Keratinocyte (primary cell): ENCODE measurements at regions not wholly inside any gene's neighbourhood (a gene's known extent, or its start where the extent isn't known, plus 50 kb on each side); places are given as distances from the start of the nearest gene placed in this dataset.

ENCODE experiments used
- CTCF ChIP-seq, 3 experiments: IDR thresholded peaks in 1 of 3; conservative IDR thresholded peaks in 1 of 3; optimal IDR thresholded peaks in 1 of 3; 2 replicates in 2 of 3; 3 replicates in 1 of 3; pipeline versions ENCODE3 to v1.5.1; 2011; ENCODE audit warnings: low read length in 3 of 3, mild to moderate bottlenecking in 3 of 3, moderate library complexity in 2 of 3, control low read depth in 1 of 3, inconsistent platforms in 1 of 3; ENCODE audit not compliant: insufficient read depth in 2 of 3; ENCODE audit errors: extremely low read depth in 1 of 3
- EZH2 ChIP-seq: IDR thresholded peaks from one replicate; pipeline ENCODE4 v1.6.1; 2012; ENCODE audit warnings: inconsistent platforms, mild to moderate bottlenecking, low read length, moderate library complexity

DNA sequence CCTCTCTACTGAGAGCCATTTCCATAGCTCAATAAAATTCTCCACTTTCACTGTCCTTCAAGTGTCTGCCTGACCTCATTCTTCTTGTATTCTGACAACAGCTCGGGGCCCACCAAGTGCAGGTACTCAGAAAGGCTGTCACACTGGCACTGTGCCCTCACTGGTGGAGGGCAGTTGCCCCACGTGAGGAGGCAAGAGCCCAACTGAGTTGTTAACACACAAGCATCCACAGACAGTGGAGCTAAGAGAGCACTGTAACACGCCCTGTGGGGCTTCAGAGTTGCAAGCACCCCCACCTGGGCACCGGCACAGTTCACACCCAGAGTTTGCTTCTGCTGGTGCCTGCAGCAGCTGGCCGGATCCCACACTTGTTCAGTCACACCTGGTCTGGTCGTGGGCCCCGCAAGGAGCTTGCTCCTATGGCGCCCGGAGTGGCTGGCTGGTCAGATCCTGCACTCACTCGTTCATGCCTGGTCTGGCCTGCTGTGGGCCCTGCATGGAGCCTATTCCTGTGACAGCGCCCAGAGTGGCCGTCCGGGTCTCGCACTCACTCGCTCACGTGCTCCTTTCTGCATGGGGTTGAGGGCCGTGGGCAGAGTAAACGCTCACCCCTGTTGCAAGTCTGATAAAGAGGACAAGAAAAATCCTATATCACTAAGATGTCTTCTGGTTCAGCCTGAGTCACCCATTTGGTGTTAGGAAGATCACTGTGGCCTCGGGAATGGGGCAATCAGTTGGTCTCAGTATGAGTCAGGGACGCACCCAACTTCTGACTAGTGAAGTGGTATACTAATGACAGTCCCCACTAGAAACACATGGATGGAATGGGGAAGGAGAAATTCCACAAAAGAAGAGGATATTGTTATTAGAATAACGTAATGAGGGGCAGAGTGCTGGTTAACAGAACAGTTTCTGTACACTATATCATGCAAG lies 87.0 kb upstream of the CCNH start:
- TF ChIP-seq CTCF (optimal IDR thresholded peaks at IDR 0.05 in 1 of 3, IDR thresholded peaks at IDR 0.05 in 1 of 3, conservative IDR thresholded peaks at IDR 0.05 in 1 of 3; ENCODE audit: extremely low read depth in 1 of 3, insufficient read depth in 2 of 3, low read length in 3 of 3) (no peak), EZH2 (no peak)
